Epithelial cell of proximal tubule (primary cell): ENCODE measurements at regions not wholly inside any gene's neighbourhood (a gene's known extent, or its start where the extent isn't known, plus 50 kb on each side); places are given as distances from the start of the nearest gene placed in this dataset.

Source experiments
- DNase-seq: peaks from one replicate; pipeline ENCODE4 v3.0.0-alpha.2; 2011; ENCODE audit warnings: low read depth
- H3K4me3 ChIP-seq: 2 replicates; pipeline ENCODE4 v1.5.1; 2011; ENCODE audit warnings: low read depth, mild to moderate bottlenecking, low read length
- CTCF ChIP-seq: conservative IDR thresholded peaks from 2 replicates; pipeline ENCODE4 v1.5.1; 2012; ENCODE audit warnings: low read depth, mild to moderate bottlenecking, low read length

DNA sequence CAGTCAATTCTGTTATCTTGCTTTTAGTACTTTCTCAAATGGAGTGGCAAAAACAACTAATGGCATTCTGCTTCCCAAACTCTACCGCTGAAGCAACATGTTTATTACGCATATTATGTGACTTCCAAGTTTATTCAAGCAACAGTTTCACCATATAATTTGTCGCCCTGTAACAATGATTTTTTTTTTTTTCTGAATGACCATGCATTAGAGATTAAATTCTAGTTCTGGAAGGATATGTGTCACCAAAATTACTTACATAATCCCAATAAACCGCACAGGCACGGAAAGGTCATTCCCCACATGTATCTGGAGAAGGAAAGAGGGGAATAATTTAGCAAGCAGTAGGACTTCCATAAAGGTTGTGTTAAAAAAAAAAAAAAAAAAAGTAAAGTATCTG, 691.8 kb downstream of the DNAH5 start:
- no peak for DNase-seq
- no peak overlapping the region for H3K4me3 ChIP-seq
- TF ChIP-seq CTCF, result no peak

DNA sequence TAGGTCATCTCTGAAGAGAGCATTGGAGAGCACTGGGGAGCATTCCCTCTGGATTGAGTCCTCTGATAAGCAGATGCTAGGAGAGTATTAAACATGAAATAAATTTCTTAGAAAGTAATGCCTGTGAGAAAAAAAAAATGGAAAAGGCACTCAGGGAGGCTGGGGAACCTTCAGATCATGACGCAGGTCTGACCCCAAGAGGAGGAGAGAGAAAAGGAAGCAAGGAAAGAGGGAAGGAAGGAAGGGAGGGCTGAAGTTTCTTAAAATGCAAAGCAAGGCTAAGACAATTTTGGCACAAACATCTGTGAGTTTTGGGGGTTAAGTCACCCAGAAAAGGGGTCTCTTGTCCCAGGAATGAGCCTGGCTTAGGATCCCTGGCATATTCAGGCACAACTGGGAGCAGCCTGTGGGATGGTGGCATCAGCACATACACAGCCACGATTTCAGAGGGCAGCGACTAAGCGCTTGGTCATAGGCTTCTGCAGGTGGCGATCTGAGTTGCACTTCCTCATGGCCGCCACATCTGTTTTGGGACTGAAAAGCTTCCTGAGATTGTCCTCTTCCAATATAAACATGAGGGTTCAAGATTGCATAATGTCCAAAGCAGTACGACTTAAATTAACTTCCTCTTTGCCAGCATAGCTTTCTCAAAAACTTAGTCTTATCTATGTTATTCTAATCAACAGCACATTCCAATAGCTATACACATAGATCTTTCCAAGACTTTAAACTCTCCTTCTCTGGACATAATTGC, 692.7 kb downstream of the DNAH5 start:
- H3K4me3 ChIP-seq, result no peak overlapping the region
- no peak for TF ChIP-seq CTCF
- no peak for DNase-seq

- peak; percentile 71 for TF ChIP-seq CTCF
- DNase-seq, result peak; percentile 31
- H3K4me3 ChIP-seq, result no peak overlapping the region
These were observed 693.8 kb downstream of the DNAH5 start for GRCh38 chr5:13250464-13251291.

DNA sequence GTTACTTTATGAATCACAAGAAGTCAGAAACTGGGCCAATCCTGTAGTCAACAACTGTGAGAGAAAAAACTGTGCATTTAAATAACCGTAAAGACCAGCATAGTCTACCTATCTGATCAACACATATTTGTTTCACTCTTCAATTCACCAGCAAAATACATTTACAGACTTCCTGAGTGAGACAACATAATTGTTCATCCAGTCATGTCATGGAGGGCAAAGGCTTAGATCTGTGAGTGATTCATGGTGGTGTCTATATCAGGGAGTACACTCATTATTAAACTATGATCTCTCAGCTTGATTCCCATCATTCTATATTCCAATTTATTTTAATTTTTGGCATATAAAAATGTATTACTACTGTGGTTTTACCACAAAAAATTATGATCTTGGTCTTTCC, 694.6 kb downstream of the DNAH5 start:
- TF ChIP-seq CTCF, result no peak
- no peak for DNase-seq
- H3K4me3 ChIP-seq, result no peak overlapping the region

GRCh38 chr5:13248253-13248652, 696.2 kb downstream of the DNAH5 start:
- H3K4me3 ChIP-seq, result no peak overlapping the region
- peak; percentile 37 for DNase-seq
- TF ChIP-seq CTCF, result no peak

DNA sequence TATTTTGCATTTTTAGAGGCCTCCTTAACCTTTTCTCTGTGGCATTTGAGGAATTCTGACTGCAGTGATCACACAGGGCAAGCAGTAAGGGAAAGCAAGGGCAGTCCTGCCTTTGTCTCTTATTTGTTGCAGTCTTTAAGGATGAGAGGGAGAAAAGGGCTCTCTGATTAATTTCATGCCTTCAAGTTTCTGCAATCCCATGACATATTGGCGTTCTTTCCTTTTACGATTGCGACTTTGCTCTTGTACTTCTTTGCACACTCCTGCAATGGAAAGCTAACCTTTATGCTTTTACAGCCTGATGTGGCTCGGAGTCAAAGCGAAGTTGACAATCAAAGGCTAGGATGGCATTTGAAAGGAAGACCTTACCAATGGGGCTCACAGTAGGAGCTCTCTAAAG, 698.4 kb downstream of the DNAH5 start:
- no peak for DNase-seq
- no peak for TF ChIP-seq CTCF
- no peak overlapping the region for H3K4me3 ChIP-seq
